C4-2B (cell line): ENCODE measurements at regions not wholly inside any gene's neighbourhood (a gene's known extent, or its start where the extent isn't known, plus 50 kb on each side); places are given as distances from the start of the nearest gene placed in this dataset.
"Not testable (repeated sequence)": the region's sequence is repeated elsewhere in the genome, so short reads cannot be mapped to it uniquely, and the experiment has no call there.

Source experiments
- H3K27ac ChIP-seq: fragments of 450-650 bp; 2 replicates; pipeline ENCODE4 v1.5.1; 2017
- CTCF ChIP-seq: fragments of 450-650 bp; conservative IDR thresholded peaks from 2 replicates; pipeline ENCODE4 v1.5.1; 2017; ENCODE audit warnings: mild to moderate bottlenecking
- ZFX ChIP-seq: fragments of 450-650 bp; IDR thresholded peaks from 2 replicates; pipeline ENCODE4 v1.6.1; 2017

GRCh38 chr4:79197275-79198009, 128.4 kb downstream of the NAA11 start:
- no peak overlapping the region for H3K27ac ChIP-seq
- TF ChIP-seq CTCF (no peak), ZFX (no peak)

- not testable (repeated sequence) for H3K27ac ChIP-seq
Observed at GRCh38 chr4:79191292-79191691, 134.6 kb downstream of the NAA11 start.

- H3K27ac ChIP-seq: no peak overlapping the region
- TF ChIP-seq CTCF: no peak
- TF ChIP-seq ZFX: no peak
Observed at GRCh38 chr4:79185526-79186045, 140.3 kb downstream of the NAA11 start.

GRCh38 chr4:79184476-79184875, 141.4 kb downstream of the NAA11 start:
- TF ChIP-seq ZFX (no peak), CTCF (no peak)
- H3K27ac ChIP-seq: no peak overlapping the region

- TF ChIP-seq ZFX: no peak
- no peak for TF ChIP-seq CTCF
- H3K27ac ChIP-seq: no peak overlapping the region
Observed at GRCh38 chr4:79182209-79182608, 143.7 kb downstream of the NAA11 start.

- H3K27ac ChIP-seq: no peak overlapping the region
- TF ChIP-seq ZFX: no peak
- no peak for TF ChIP-seq CTCF
Observed at GRCh38 chr4:79181190-79181589, 144.7 kb downstream of the NAA11 start.

GRCh38 chr4:79178760-79179159, 147.1 kb downstream of the NAA11 start:
- H3K27ac ChIP-seq: no peak overlapping the region
- TF ChIP-seq ZFX: no peak
- no peak for TF ChIP-seq CTCF

GRCh38 chr4:79177388-79177787, 148.5 kb downstream of the NAA11 start:
- no peak overlapping the region for H3K27ac ChIP-seq
- TF ChIP-seq ZFX: no peak
- no peak for TF ChIP-seq CTCF
